KG1 (cell line): ENCODE measurements at regions not wholly inside any gene's neighbourhood (a gene's known extent, or its start where the extent isn't known, plus 50 kb on each side); places are given as distances from the start of the nearest gene placed in this dataset.

Experiments used
- DNase-seq: peaks from one replicate; lab custom pipeline; 2025; lab: John Stamatoyannopoulos, UW

GRCh38 chr12:107978201-107978600, 150.9 kb upstream of the WSCD2 start:
- no peak for DNase-seq

DNA sequence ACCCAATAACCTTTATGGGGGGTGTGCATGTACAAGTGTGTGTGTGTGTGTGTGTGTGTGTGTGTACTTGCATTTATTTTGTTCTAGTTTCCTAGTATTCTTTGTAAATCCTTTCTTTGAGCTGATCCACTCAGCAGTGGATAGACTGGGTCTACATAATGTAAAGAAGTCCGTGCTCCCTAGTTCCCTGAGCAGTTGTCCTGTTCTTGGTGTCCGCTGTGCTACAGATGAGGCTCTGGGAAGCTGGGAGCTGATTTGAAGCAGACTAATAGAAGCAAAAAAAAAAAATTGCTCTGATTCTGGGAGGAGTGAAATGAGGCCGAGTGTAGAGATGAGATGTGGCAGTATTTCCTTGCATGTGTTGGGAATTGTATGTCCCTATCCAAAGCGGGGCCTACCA, 150.4 kb upstream of the WSCD2 start:
- no peak for DNase-seq

- no peak for DNase-seq
Measured at GRCh38 chr12:107983756-107984472, 145.2 kb upstream of the WSCD2 start.

GRCh38 chr12:107984973-107985372, 144.1 kb upstream of the WSCD2 start:
- DNase-seq = no peak

- no peak for DNase-seq
Measured at GRCh38 chr12:107986183-107986582, 142.9 kb upstream of the WSCD2 start.

DNA sequence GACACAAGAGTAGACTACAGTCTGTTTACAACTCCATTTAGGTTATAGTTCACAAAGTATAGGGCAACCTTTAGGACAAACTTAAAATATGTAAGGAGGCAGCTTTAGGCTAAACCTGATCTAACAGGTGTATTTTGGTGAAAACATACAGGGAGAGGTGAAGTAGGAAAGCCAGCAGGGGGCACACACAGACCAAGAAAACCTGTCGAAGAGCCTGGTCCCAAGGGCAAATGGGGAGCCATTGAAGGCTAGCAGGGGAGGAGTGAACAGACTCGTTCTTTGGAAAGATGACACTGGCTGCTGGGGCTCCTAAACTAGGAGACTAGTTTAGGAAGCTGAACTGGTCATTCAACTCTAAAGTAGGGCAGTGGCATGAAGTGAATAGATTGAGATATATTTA, 138.8 kb upstream of the WSCD2 start:
- no peak for DNase-seq

- DNase-seq = no peak
Measured at GRCh38 chr12:107992029-107992428, 137.1 kb upstream of the WSCD2 start.

- no peak for DNase-seq
Measured at GRCh38 chr12:107992870-107993451, 136.1 kb upstream of the WSCD2 start.

DNA sequence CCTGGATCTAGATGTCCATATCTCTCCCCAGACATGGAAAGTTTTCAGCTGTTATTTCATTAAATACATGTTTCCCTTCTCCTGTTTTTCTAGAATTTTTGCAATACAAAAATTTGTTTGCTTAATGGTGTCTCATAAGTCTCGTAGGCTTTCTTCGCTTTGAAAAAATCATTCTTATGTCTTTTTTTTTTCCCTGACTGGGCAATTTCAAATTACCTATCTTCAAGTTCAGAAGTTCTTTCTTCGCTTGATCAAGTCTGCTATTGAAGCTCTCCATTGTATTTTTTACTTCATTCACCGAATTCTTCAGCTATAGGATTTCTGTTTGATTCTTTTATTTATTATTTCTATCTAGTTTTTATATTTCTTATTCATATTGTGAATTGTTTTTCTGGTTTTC, 130.2 kb upstream of the WSCD2 start:
- no peak for DNase-seq

DNA sequence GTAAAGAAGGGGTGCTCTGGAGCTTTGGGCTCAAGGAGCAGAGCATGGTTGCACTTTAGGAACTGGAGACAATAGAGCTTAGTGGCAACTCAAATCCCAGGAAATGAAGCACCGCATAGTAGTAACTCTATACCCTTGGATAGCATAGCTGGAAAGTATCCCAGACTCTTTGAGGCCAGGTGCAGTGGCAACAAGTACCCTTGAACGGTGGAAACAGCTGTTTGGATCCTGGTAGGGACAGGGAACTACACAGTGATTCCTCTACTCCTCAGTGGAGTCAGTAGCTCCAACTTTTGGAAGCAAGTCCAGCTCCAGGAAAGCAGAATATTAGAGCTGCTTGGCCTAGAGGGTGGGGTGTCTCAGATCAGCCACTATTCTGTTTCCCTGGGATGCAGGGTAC, 129.0 kb upstream of the WSCD2 start:
- no peak for DNase-seq

DNA sequence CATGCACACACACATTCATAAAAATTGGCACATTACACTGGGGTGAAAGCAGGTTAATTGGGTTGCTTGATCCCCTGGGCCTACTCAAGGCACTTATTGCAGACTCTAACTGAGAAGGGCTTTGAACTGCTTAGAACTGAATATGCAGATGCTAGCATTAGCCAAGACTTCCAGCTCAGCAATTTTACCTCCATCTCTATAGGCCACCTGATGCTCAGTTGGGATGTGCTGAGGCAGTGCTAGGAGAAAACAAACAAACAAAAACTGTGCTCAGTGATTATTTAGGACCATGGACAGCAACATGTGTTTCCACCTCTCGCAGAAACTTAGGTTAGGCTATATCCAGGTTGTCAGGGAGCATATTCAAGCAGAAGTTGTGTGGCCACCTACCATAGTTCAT, 124.8 kb upstream of the WSCD2 start:
- no peak for DNase-seq

DNA sequence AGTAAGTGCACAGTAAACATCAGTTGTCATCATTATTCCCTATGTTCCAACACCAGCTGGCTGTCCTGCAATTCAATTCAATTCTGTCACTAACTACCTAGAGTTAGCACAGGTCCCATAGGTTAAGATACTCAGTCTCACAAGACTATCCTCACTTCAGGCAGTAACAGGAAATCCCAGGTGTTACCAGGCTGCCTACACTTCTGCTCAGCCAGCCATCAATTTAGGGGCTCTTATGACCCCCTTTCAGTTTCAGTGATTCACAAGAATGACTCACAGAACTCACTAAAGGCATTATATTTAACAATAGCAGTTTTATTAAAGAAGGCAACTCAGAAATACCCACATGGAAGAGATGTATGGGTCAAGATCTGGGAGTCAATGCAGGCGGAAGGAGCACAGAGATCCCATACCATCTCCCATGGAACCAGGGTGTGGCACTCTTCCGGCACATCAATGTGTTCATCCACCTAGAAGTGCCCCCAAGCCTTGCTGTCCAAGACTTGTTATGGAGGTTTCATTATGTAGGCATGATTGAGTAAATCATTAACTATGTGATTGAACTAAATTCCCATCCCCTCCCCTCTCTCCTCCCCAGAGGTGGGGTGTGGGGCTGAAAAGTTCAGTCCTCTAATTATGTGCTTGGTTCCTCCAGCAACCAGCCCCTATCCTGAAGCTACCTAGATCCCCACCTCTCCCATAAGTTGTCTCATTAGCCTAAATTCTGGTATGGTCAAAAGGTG, 120.8 kb upstream of the WSCD2 start:
- DNase-seq = no peak

- no peak for DNase-seq
Measured at GRCh38 chr12:108009442-108010070, 119.5 kb upstream of the WSCD2 start.

GRCh38 chr12:108016022-108016564, 113.0 kb upstream of the WSCD2 start:
- no peak for DNase-seq

- DNase-seq = no peak
Measured at GRCh38 chr12:108017472-108018057, 111.5 kb upstream of the WSCD2 start.

- DNase-seq = no peak
Measured at GRCh38 chr12:108019862-108020261, 109.2 kb upstream of the WSCD2 start.

- DNase-seq = no peak
Measured at GRCh38 chr12:108021141-108021540, 107.9 kb upstream of the WSCD2 start.

GRCh38 chr12:108021949-108022522, 107.1 kb upstream of the WSCD2 start:
- DNase-seq = no peak

- DNase-seq = no peak
Measured at GRCh38 chr12:108029051-108029835, 99.8 kb upstream of the WSCD2 start.

DNA sequence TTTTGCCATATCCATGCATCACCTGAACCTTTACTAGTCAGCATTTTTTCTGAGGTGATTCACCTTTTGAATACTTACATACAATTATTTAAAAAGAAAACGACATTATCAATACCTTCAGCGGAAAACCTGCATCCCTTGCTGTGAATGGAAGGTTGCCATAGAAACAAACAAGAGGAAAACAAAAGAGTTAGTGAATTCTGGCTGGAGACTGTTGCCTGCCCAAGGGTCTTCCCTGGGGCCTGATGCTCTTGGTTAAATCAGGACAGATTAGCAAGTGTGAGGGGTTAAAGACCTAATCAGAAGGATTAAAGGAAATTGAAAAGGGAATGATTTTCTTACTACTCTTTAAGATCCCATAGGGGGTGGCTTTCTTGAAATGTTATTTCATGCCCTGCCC, 96.0 kb upstream of the WSCD2 start:
- DNase-seq = no peak

DNA sequence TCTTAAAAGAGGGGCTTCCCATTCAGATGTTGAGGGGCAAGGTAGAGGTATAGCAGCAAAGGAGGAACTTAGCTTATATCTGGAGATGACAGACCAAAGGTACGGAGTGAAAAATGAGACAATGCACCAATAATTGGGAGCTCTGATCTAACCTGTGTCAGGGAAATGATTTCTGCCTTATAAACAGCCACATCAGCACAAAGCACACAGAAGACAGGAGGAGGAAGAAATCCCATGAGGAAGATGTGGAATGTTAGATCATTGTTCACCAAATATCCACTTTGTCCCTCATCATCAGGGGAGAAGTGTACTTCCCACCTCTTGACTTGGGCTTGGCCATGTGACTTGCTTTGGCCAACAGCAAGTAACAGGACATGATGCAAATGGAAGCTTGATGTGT, 93.7 kb upstream of the WSCD2 start:
- no peak for DNase-seq
